LNCAP (cell line): ENCODE measurements at regions not wholly inside any gene's neighbourhood (a gene's known extent, or its start where the extent isn't known, plus 50 kb on each side); places are given as distances from the start of the nearest gene placed in this dataset.

Source experiments
- CTCF ChIP-seq: fragments of 450-650 bp; IDR thresholded peaks from 2 replicates; pipeline ENCODE4 v1.5.1; 2017; ENCODE audit warnings: mild to moderate bottlenecking

DNA sequence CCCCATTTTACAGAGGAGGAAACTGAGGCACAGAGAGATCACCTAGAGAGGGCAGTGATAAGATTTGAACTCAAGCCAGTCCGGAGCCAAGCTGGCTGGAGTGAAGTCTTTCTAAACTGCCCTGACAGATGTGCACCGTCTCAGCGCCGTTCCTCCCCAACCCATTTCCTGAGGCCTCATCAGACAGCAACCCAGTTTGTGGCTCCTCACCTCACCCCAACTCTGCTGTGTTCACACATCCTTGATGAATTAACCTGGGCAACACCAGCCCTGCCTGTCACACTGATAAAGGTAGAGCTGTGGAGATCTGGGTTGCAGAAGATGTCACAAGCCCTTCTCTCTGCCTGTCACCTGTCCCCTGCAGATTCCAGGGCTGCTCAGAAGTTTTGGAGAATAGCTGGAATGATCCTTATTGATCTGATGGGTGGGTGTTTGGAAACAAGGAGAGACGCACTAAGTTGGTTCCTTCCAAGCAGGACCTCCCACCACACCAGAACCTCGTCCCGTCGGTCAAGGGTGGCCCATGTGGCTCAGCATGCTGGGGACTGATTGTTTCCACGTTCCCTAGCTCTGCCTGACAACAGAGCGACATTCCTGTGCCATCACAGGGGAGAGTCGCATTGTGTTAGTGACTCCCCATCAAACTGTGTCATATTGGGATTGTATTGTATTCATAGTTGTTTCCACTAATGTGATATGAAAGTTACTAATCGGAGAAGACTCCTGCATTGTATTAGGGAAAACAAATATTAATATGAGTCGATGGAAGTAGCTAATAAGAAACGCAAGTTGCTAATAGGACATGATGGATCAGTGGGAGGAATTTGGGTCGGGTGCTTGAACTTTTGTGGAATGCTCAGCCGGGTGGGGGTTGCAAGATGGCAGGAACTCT lies 200.6 kb downstream of the PHETA1 start:
- no peak for TF ChIP-seq CTCF

- TF ChIP-seq CTCF = no peak
These were observed 201.9 kb downstream of the PHETA1 start for GRCh38 chr12:111166779-111167540.

- no peak for TF ChIP-seq CTCF
These were observed 203.9 kb downstream of the PHETA1 start for GRCh38 chr12:111164833-111165525.

DNA sequence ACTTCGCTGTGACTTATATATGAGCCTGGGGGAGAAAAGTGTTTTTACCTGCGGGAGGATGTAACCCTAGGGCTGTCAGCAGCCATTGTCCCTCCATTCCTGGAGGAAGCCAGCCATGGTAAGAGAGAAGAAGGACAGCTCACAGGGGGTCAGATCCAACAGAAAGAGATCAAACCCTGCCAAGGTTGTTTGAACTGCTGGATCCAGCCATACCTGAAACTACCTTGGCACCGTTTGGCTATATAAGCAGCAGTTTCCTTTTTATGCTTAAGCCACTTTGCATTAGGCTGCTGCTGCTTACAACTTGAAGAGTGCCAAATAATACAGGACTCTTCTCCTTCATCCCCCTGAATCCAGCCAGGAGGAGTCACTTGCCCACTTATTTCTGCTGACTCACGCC lies 205.5 kb downstream of the PHETA1 start:
- TF ChIP-seq CTCF = no peak

DNA sequence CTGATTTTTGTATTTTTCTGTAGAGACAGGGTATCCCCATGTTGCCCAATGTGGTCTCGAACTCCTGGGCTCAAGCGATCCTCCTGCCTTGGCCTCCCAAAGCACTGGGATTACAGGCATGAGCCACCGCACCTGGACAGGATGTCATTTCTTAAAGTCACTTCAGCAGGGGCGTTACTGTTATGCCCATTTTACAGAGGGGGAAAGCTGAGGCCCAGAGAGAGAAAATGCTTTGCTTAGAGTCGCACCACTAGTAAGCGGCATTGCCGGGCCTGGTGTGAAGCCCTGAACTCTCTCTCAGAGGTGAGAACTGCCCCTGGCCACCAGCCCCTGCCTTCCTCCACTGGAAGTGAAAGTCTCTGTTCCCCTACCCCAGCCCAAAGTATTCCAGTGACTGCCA lies 207.0 kb downstream of the PHETA1 start:
- no peak for TF ChIP-seq CTCF

DNA sequence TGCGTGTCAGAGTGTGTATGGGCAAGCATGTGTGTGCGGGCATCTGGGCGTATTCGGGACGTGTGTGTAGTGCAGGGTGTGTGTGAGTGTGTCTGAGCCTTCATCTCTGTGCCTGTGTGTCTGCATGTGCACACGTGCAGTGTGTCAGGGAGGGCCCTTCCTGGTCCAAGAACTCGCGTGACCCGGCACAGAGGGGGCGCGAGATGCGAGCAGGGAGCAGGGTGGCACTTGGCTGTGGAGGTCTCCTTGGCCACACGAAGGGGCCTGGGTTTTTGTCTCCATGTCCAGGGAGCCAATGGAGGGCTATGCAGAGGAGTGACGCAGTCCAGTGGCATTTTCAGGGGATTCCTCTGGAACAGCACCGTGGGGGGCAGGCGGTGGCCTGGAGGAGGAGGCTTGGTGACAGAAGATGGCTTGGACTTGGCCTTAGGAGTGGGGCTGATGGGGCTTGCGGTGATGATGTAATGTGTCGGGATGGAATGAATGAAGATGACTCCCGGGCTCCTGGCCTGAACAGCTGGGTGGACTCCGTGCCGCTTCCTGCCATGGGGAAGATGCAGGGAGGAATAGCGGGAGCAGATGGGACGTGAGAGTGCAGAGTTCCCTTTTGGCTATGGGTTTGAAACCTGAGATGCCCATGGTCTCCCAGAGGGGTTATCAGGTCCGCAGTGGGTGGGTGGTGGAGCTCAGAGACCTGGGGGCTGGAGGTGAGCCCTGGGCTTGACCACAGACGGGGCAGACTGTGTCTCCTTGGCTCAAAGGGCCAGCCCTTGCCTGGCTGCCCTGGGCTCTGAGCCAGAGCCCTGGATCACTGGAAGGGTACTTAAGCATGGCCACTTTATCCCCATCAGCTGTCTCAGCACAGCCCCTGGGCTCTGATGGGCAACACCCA lies 208.3 kb downstream of the PHETA1 start:
- no peak for TF ChIP-seq CTCF

GRCh38 chr12:111158992-111159391 lies 209.9 kb downstream of the PHETA1 start:
- no peak for TF ChIP-seq CTCF
